H9 (cell line): ENCODE measurements at regions not wholly inside any gene's neighbourhood (a gene's known extent, or its start where the extent isn't known, plus 50 kb on each side); places are given as distances from the start of the nearest gene placed in this dataset.

Experiments
- DNase-seq: peaks from one replicate; pipeline ENCODE4 v3.0.0-alpha.2; 2017
- H2AFZ ChIP-seq: one replicate; pipeline ENCODE4 v1.6.1; 2013; ENCODE audit warnings: mild to moderate bottlenecking, low read length, control low read depth, moderate library complexity
- H2AK5ac ChIP-seq: 2 replicates; pipeline ENCODE4 v1.6.1; 2013; ENCODE audit warnings: low read length, control low read depth, mixed read lengths; ENCODE audit not compliant: insufficient read length
- H2BK120ac ChIP-seq: one replicate; pipeline ENCODE4 v1.6.1; 2013; ENCODE audit warnings: low read depth, mild to moderate bottlenecking, low read length, control low read depth, inconsistent platforms; ENCODE audit not compliant: poor library complexity, severe bottlenecking
- H2BK12ac ChIP-seq: 2 replicates; pipeline ENCODE4 v1.6.1; 2013; ENCODE audit warnings: low read length, control low read depth, mixed read lengths, low read depth; ENCODE audit not compliant: insufficient read length
- H2BK15ac ChIP-seq: 2 replicates; pipeline ENCODE4 v1.6.1; 2013; ENCODE audit warnings: low read depth, low read length, control low read depth
- H2BK20ac ChIP-seq: one replicate; pipeline ENCODE4 v1.6.1; 2013; ENCODE audit warnings: low read depth, mild to moderate bottlenecking, low read length, control low read depth, inconsistent platforms; ENCODE audit not compliant: poor library complexity, severe bottlenecking
- H2BK5ac ChIP-seq: 2 replicates; pipeline ENCODE4 v1.6.1; 2013; ENCODE audit warnings: low read length, control low read depth, mixed read lengths; ENCODE audit not compliant: insufficient read length
- H3K14ac ChIP-seq: 2 replicates; pipeline ENCODE4 v1.6.1; 2013; ENCODE audit warnings: low read length, control low read depth; ENCODE audit not compliant: insufficient read depth
- H3K18ac ChIP-seq: 2 replicates; pipeline ENCODE4 v1.6.1; 2013; ENCODE audit warnings: low read depth, mild to moderate bottlenecking, mixed read lengths, low read length, control low read depth; ENCODE audit not compliant: insufficient read length
- H3K23ac ChIP-seq: 2 replicates; pipeline ENCODE4 v1.6.1; 2013; ENCODE audit warnings: low read length, control low read depth, mixed read lengths, low read depth; ENCODE audit not compliant: insufficient read length
- H3K23me2 ChIP-seq: 2 replicates; pipeline ENCODE4 v1.6.1; 2013; ENCODE audit warnings: low read depth, mild to moderate bottlenecking, mixed read lengths, low read length, control low read depth; ENCODE audit not compliant: insufficient read length, poor library complexity, severe bottlenecking
- H3K27ac ChIP-seq: 2 replicates; pipeline ENCODE4 v1.5.1; 2013; ENCODE audit warnings: low read length, control low read depth, mixed read lengths, low read depth; ENCODE audit not compliant: insufficient read length
- H3K27me3 ChIP-seq: 2 replicates; pipeline ENCODE4 v1.6.1; 2013; ENCODE audit warnings: low read length, control low read depth, inconsistent platforms; ENCODE audit not compliant: insufficient read depth
- H3K4ac ChIP-seq: 2 replicates; pipeline ENCODE4 v1.6.1; 2013; ENCODE audit warnings: low read depth, mild to moderate bottlenecking, control low read depth, inconsistent platforms, low read length, moderate library complexity
- H3K4me1 ChIP-seq: 2 replicates; pipeline ENCODE4 v1.6.1; 2013; ENCODE audit warnings: low read length, control low read depth, inconsistent platforms; ENCODE audit not compliant: insufficient read depth
- H3K4me2 ChIP-seq: 2 replicates; pipeline ENCODE4 v1.6.1; 2013; ENCODE audit warnings: low read length, control low read depth, mixed read lengths; ENCODE audit not compliant: insufficient read length, insufficient read depth
- H3K56ac ChIP-seq: 2 replicates; pipeline ENCODE4 v1.6.1; 2013; ENCODE audit warnings: low read depth, mild to moderate bottlenecking, mixed read lengths, low read length, control low read depth; ENCODE audit not compliant: insufficient read length
- H3K79me1 ChIP-seq: 2 replicates; pipeline ENCODE4 v1.6.1; 2013; ENCODE audit warnings: low read depth, mild to moderate bottlenecking, moderate library complexity, low read length, control low read depth, inconsistent platforms; ENCODE audit not compliant: insufficient read depth, poor library complexity, severe bottlenecking
- H3K79me2 ChIP-seq: 2 replicates; pipeline ENCODE4 v1.6.1; 2013; ENCODE audit warnings: low read length, control low read depth, inconsistent platforms; ENCODE audit not compliant: insufficient read depth
- H3K9ac ChIP-seq: 2 replicates; pipeline ENCODE4 v1.6.1; 2013; ENCODE audit warnings: low read length, control low read depth, mixed read lengths; ENCODE audit not compliant: insufficient read length; ENCODE audit errors: extremely low read depth
- H3K9me3 ChIP-seq: one replicate; pipeline ENCODE4 v1.6.1; 2013; ENCODE audit warnings: low read depth, low read length, inconsistent platforms; ENCODE audit not compliant: control insufficient read depth
- H3T11ph ChIP-seq: one replicate; pipeline ENCODE4 v1.6.1; 2013; ENCODE audit warnings: mild to moderate bottlenecking, low read length, control low read depth, inconsistent platforms
- H4K20me1 ChIP-seq: one replicate; pipeline ENCODE4 v1.6.1; 2013; ENCODE audit not compliant: control insufficient read depth, insufficient read length, insufficient read depth
- H4K5ac ChIP-seq: 2 replicates; pipeline ENCODE4 v1.6.1; 2013; ENCODE audit warnings: low read depth, mild to moderate bottlenecking, mixed read lengths, low read length, control low read depth; ENCODE audit not compliant: insufficient read length
- H4K8ac ChIP-seq: replicated peaks from 2 replicates; pipeline ENCODE4 v1.6.1; 2013; ENCODE audit warnings: low read length, control low read depth, mixed read lengths, low read depth; ENCODE audit not compliant: insufficient read length
- H4K91ac ChIP-seq: 2 replicates; pipeline ENCODE4 v1.6.1; 2013; ENCODE audit warnings: low read depth, mild to moderate bottlenecking, moderate library complexity, mixed read lengths, low read length, control low read depth; ENCODE audit not compliant: insufficient read length
- H3K27ac Mint-ChIP-seq, 3 experiments: 2 replicates in 2 of 3; 3 replicates in 1 of 3; pipeline ENCODE4 v1.8.0; 2020 to 2021; ENCODE audit warnings: mixed read lengths in 3 of 3, mild to moderate bottlenecking in 1 of 3, moderate library complexity in 1 of 3
- H3K27me3 Mint-ChIP-seq: 2 replicates; pipeline ENCODE4 v1.8.0; 2021; ENCODE audit warnings: low read depth, mild to moderate bottlenecking, moderate library complexity, mixed read lengths
- H3K36me3 Mint-ChIP-seq, 3 experiments: 2 replicates in 2 of 3; 3 replicates in 1 of 3; pipeline ENCODE4 v1.8.0; 2020 to 2021; ENCODE audit warnings: low read depth in 3 of 3, mixed read lengths in 3 of 3; ENCODE audit not compliant: insufficient read depth in 1 of 3
- H3K4me1 Mint-ChIP-seq, 2 experiments: 2 replicates each; pipeline ENCODE4 v1.8.0; 2020; ENCODE audit warnings: mixed read lengths in 2 of 2
- H3K4me3 Mint-ChIP-seq, 2 experiments: 2 replicates in 1 of 2; 3 replicates in 1 of 2; pipeline ENCODE4 v1.8.0; 2020 to 2021; ENCODE audit warnings: mild to moderate bottlenecking in 2 of 2, mixed read lengths in 2 of 2, moderate library complexity in 1 of 2
- H3K9me3 Mint-ChIP-seq, 2 experiments: 2 replicates in 1 of 2; 3 replicates in 1 of 2; pipeline ENCODE4 v1.8.0; 2020; ENCODE audit warnings: mild to moderate bottlenecking in 2 of 2, mixed read lengths in 2 of 2, moderate library complexity in 1 of 2
- WGBS: extraction: QIAGEN DNeasy Blood & Tissue Kit; methylation state at CpG from one replicate; pipeline ENCODE4 v1.1.7; 2013; ENCODE audit warnings: missing lambda C conversion rate, low lambda C conversion rate, mixed read lengths; ENCODE audit not compliant: insufficient read length; ENCODE audit errors: extremely low coverage; 5-methylcytosine and 5-hydroxymethylcytosine counted together
- TF ChIP-seq, protein P1 (sequence below): fragments of 200-600 bp; sonication (generic); conservative IDR thresholded peaks from 3 replicates; pipeline ENCODE4 v1.8.0; 2021; ENCODE audit warnings: antibody characterized with exemption, mild to moderate bottlenecking

- DNase-seq: no peak
- no peak overlapping the region for H4K8ac ChIP-seq
- Mint-ChIP-seq H3K4me1 (peaks cover 12 to 13% of the 10 kb centered on the region in 2 experiments), H3K36me3 (peaks cover 4 to 5% (median 5%) of the 10 kb centered on the region in 3 experiments), H3K9me3 (peaks cover 5 to 15% of the 10 kb centered on the region in 2 experiments; a peak in 4 of 5 replicates), H3K27ac (no peak overlapping the region), H3K4me3 (no peak overlapping the region), H3K27me3 (no peaks in the 10 kb centered on the region; the same call in 1 of the 2 replicates)
- H3K56ac ChIP-seq: no peak overlapping the region
- no peak overlapping the region for H3K4ac ChIP-seq
- no peak overlapping the region for H3K9ac ChIP-seq
- H3K79me1 ChIP-seq: no peaks in the 10 kb centered on the region
- TF ChIP-seq, protein P1, sequence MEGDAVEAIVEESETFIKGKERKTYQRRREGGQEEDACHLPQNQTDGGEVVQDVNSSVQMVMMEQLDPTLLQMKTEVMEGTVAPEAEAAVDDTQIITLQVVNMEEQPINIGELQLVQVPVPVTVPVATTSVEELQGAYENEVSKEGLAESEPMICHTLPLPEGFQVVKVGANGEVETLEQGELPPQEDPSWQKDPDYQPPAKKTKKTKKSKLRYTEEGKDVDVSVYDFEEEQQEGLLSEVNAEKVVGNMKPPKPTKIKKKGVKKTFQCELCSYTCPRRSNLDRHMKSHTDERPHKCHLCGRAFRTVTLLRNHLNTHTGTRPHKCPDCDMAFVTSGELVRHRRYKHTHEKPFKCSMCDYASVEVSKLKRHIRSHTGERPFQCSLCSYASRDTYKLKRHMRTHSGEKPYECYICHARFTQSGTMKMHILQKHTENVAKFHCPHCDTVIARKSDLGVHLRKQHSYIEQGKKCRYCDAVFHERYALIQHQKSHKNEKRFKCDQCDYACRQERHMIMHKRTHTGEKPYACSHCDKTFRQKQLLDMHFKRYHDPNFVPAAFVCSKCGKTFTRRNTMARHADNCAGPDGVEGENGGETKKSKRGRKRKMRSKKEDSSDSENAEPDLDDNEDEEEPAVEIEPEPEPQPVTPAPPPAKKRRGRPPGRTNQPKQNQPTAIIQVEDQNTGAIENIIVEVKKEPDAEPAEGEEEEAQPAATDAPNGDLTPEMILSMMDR: no peak
- H4K20me1 ChIP-seq: no peaks in the 10 kb centered on the region
- no peak overlapping the region for H3K23ac ChIP-seq
- H4K91ac ChIP-seq: no peak overlapping the region
- H3K27me3 ChIP-seq: no peaks in the 10 kb centered on the region
- H3K14ac ChIP-seq: no peak overlapping the region
- H3K9me3 ChIP-seq: no peaks in the 10 kb centered on the region
- no peak overlapping the region for H4K5ac ChIP-seq
- no peaks in the 10 kb centered on the region for H3K79me2 ChIP-seq
- no peak overlapping the region for H3K27ac ChIP-seq
- no peak overlapping the region for H2BK20ac ChIP-seq
- H2BK5ac ChIP-seq: no peak overlapping the region
- no peak overlapping the region for H2BK12ac ChIP-seq
- no peak overlapping the region for H2AFZ ChIP-seq
- no CpG with 5 or more reads among the region's 1 CpG for WGBS
- H3K4me1 ChIP-seq: no peaks in the 10 kb centered on the region
- H3K4me2 ChIP-seq: no peak overlapping the region
- H2BK120ac ChIP-seq: no peak overlapping the region
- no peak overlapping the region for H3T11ph ChIP-seq
- H3K23me2 ChIP-seq: no peaks in the 10 kb centered on the region
- H2AK5ac ChIP-seq: no peak overlapping the region
- no peak overlapping the region for H2BK15ac ChIP-seq
- H3K18ac ChIP-seq: no peak overlapping the region
These were observed 238.0 kb upstream of the FOXN3 start for GRCh38 chr14:89654998-89655397.
